HG02678 (cell line): ENCODE measurements at regions not wholly inside any gene's neighbourhood (a gene's known extent, or its start where the extent isn't known, plus 50 kb on each side); places are given as distances from the start of the nearest gene placed in this dataset.

Experiments used
- ATAC-seq: cut with Tn5 transposase; IDR thresholded peaks from one replicate; pipeline ENCODE4 v1.9.1; 2021; ENCODE audit warnings: mild to moderate bottlenecking, moderate library complexity; ENCODE audit not compliant: unreplicated experiment

GRCh38 chr22:26845021-26845743 lies 187.8 kb downstream of the MIAT start:
- ATAC-seq: no peak

DNA sequence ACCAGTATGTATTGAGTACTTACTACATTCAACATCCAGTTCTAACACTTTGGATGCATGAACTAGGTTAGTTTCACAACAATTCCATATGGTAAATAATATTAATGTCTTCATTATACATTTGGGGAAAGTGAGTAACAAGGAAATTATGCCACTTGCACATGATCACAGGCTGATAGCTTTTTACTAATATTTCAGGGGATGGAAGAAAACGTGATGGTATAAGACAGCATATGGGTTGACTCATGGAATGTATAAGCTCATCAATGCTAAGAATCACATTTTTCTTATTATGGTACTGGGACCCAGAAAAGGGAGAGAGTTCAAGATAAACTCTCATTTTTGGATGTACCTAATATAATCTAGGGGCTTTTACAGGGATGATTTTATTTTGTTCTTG lies 188.7 kb downstream of the MIAT start:
- ATAC-seq: no peak

DNA sequence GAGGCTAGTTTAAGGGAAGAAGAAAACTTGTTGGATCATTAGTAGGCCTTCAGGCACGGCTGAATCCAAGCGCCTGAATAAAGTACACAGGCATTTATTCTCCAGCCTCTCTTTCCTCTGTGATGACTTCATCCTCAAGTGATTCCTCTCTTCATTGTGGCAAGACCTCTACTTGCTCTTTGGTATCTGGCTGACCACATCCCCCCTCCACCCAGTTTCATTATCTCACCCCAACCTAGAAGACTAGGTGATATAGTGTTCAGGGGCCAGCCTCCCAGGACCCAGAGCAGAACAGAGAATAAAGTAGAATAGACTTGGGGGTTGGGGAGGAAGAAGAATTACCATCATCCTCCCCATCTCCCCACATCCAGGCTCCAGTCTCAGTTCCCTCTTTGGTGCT lies 189.3 kb downstream of the MIAT start:
- no peak for ATAC-seq

DNA sequence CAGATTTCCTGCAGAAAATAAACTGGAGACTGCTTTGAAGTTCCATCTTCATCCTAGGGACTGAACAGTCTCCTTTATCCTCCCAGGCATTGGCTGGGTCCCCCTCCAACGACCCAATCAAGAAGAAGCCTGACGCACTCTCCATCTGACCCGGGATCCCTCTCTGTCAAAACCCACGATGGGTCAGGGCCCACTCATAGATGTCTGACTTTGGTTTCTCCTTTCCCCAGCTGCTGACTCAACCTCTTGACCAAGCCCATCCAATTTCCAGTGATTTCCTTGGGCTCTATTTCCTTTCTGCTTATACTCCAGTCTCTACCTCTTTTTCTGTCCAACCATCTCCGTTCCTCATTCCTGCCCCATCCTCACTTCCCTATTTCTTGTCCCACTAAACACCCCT lies 189.7 kb downstream of the MIAT start:
- no peak for ATAC-seq

DNA sequence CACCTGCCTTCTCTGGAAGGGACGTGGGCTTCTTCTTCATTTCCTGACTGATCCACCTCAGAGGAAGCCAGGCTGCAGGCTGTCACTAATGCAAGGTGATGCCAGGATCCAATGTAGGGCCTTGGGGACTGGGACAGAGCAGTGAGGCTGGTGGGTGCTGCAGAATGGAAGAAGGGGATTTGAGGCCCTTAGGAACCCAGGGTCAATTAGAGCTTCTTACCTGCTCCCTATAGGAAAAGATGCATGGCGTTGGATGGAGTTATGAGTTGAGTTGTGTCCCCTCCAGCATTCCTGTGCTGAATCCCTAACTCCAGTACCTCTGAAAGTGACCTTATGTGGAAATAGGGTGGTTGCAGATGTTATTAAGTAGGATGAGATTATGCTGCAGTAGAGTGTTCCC lies 190.4 kb downstream of the MIAT start:
- ATAC-seq: no peak

GRCh38 chr22:26848244-26848920 lies 191.0 kb downstream of the MIAT start:
- no peak for ATAC-seq

- no peak for ATAC-seq
These were observed 192.2 kb downstream of the MIAT start for GRCh38 chr22:26849575-26849974.

DNA sequence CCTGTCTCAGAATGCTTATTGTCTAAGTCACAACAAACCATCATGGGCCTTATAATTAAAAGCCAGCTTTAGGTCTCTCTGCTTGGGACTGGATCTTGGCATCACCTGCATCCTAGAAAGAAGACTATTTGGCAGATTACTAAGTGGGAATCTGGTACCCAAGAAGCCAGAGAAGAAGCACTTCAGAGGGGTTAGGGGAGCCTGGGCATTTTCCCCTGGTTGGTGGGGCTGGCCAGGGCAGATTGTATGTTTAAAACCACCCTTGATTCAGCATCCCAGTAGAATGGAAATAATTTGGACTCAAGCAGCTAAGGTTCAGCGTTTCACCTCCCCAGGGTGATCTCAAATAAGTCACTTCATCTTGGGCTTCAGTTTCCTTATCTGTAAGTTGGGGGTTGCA lies 193.7 kb downstream of the MIAT start:
- no peak for ATAC-seq

DNA sequence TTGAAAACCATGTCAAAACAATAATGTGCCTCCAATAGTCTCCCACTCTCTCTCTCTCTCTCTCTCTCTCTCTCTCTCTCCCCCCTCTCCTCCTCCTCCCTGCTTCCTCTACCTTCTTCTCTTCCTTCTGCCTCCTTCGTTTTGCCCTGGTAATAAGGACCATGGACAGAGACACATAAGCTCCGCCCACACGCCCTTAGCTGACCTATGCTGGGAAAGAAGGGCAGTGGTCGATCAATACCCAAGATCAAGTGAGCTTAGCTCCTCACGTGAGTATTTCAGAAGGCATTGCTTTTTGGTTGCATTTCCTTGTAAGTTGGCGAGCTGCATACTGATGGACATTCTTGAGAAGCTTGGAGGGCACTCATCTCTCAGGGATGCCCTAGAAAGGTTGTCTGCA lies 194.8 kb downstream of the MIAT start:
- no peak for ATAC-seq

GRCh38 chr22:26853071-26853470 lies 195.7 kb downstream of the MIAT start:
- no peak for ATAC-seq

- ATAC-seq: no peak
These were observed 196.1 kb downstream of the MIAT start for GRCh38 chr22:26853495-26853894.

DNA sequence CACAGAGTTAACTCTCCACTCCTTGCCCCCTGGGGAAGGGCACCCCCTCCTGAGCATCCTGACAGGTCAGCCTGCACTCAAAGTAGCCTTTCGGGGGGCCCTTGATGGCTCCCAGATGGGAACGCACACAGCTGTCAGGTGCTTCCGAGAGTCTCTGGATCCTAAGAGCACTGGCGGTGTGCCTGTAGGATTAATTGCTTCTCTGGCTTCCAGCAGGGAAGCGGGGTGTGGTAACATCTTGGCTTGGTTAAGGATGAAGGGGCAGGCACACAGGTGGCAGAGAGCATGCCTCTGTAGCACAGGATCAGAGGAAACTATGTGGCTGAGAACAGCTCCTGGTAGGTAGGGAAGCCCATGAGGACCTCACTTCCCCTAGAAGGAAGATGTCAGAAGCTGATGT lies 199.8 kb downstream of the MIAT start:
- no peak for ATAC-seq

GRCh38 chr22:26860301-26860700 lies 202.9 kb downstream of the MIAT start:
- no peak for ATAC-seq

DNA sequence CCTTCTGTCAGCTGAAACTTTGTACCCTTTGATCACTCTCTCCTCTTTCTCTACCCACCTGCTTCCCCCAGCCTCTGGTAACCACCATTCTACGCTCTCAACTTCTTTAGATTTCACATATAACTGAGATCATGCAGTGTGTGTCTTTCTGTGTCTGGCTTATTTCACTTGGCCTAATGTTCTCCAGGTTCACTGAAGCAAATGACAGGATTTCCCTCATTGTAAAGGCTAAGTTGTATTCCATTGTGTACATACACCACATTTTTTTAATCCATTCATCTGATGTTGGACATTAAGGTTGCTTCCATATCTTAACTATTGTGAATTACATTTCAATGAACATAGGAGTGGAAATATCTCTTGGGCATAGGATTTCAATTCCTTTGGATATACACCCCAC lies 207.6 kb downstream of the MIAT start:
- ATAC-seq: no peak

DNA sequence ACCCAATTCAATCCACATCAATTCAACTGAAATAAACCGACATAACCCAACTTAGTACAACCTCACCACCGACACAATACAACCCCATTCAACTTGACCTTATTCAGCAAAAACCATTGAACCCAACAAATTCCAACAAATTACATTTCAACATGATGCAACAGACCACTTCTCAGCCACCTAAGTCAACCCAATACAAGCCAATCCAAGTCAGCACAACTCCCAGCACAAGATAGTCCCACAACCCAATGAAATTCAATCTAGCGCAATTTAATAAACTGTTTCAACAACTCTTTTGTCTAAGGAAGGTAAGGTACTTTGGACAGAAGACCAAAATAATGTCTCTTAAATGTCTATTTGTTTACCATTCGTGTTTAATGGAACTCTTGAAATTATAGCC lies 226.0 kb downstream of the MIAT start:
- no peak for ATAC-seq

DNA sequence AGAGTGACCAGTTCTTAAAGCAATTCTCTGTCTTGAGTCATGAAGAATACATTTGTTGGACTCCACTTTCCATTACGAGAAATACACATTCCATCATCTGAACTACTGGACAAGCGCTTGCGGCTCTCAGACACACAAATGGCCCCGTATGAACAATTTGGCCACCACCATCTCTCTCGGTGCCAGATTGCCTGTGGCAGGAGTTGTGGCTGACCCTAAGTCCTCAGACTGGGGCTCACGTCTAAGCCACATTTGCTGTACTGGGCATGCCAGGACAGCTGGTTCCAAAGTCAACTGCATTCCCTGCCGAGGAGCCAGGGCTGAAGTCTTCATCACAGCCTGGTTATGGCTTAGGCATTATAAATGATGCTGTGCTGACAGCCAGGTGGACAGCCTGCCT lies 227.5 kb downstream of the MIAT start:
- no peak for ATAC-seq

- ATAC-seq: no peak
These were observed 228.3 kb downstream of the MIAT start for GRCh38 chr22:26885441-26886261.

GRCh38 chr22:26887456-26887855 lies 230.1 kb downstream of the MIAT start:
- ATAC-seq: no peak

GRCh38 chr22:26887916-26888315 lies 230.5 kb downstream of the MIAT start:
- ATAC-seq: no peak

DNA sequence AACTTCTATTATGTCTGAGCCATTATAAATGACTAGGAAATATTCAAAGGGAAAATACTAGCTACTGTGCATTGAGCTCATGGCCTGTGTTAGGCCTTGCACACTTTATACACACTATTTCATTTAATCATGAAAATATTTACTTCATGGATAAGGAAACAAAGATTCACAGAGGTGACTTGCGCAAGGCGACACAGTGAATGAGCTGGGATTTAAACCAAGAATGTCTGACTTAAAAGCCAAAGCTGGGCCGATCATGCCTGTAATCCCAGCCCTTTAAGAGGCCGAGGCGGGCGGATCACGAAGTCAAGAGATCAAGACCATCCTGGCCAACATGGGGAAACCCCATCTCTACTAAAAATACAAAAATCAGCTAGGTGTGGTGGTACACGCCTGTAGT lies 231.5 kb downstream of the MIAT start:
- no peak for ATAC-seq

DNA sequence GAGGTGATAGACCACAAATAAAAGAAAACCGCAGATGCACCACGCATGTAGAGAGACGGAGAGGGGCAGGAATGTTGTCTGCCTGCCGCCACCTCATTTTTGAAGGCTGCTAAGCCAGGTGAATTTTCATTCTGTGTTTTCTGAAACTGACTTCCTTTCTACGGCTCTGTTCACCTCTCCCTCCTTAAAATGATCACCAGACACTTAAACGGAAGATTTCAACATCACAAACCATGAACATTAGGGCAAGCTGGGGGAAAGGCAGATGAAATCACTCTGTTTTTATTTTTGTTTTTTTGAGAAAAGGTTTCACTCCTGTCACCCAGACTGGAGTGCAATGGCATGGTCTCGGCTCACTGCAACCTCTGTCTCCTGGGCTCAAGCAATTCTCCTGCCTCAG lies 232.4 kb downstream of the MIAT start:
- no peak for ATAC-seq

DNA sequence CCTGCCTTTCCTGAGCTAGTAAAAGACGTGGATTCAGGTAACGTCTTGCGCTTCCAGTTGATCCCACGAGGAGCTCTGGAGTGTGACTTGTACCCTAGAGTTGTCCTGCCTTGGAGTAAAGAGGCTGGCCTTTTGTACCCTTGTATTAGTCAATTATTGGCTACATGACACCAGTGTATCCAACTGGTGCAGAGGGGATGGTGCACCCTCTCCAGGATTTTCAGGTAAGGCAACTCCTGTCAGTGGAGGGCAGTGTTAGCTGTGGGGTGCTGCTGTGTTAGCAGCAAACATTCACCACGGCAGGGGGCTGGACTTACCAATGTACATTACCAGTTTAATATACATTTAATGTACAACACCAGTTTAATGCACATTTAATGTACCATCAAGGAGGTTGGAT lies 233.5 kb downstream of the MIAT start:
- no peak for ATAC-seq
